GM23338 (cell line): ENCODE measurements at regions not wholly inside any gene's neighbourhood (a gene's known extent, or its start where the extent isn't known, plus 50 kb on each side); places are given as distances from the start of the nearest gene placed in this dataset.

Experiments used
- CREB1 ChIP-seq: fragments of 250-450 bp; sonication (Bioruptor Pico); IDR thresholded peaks from 2 replicates; pipeline ENCODE4 v1.5.0; 2020; ENCODE audit warnings: low read depth, mild to moderate bottlenecking, moderate library complexity
- CTCF ChIP-seq, 2 experiments: fragments of 200-600 bp in 1 of 2; sonication (generic) in 1 of 2; conservative IDR thresholded peaks; 2 replicates each; pipeline versions ENCODE4 v1.5.1 to v1.6.1; 2016 to 2017; ENCODE audit warnings: antibody characterized with exemption in 2 of 2, low read depth in 2 of 2, mild to moderate bottlenecking in 2 of 2, moderate library complexity in 1 of 2
- EZH2 ChIP-seq: fragments of 200-600 bp; sonication (generic); IDR thresholded peaks from one replicate; pipeline ENCODE4 v1.8.0; 2017; ENCODE audit warnings: antibody characterized with exemption, mild to moderate bottlenecking, low read depth; ENCODE audit not compliant: unreplicated experiment
- POLR2AphosphoS5 ChIP-seq: IDR thresholded peaks from 2 replicates; pipeline ENCODE4 v1.6.1; 2016; ENCODE audit warnings: antibody characterized with exemption, low read depth

DNA sequence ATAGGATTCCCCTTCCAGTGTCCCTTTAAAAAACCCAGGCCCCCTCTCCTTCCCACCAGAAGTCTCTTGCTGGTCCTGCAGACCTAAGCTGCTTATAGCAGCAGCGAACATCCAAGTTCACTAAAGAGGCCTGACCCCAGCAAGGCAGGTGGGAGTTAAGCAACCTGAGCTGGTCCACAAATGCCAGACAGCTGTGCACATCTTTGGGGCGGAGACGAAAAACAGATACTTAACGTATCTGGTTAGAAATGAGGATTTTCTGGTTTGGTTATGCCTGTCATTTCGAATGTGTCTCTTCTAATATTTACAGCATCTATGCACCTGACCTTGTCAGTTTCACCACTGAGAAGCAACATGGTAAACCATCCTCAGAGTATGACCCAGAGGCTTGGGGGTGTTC, 87.8 kb downstream of the SLC2A10 start:
- no peak for TF ChIP-seq CTCF (conservative IDR thresholded peaks at IDR 0.05; ENCODE audit: low read depth in 2 of 2)
- TF ChIP-seq POLR2AphosphoS5, result no peak
- no peak for TF ChIP-seq EZH2
- no peak for TF ChIP-seq CREB1 (CRISPR knock-in tag)
